Left cardiac atrium (tissue), 4 donors: ENCODE measurements at regions not wholly inside any gene's neighbourhood (a gene's known extent, or its start where the extent isn't known, plus 50 kb on each side); places are given as distances from the start of the nearest gene placed in this dataset.
A peak's percentile ranks its signal among the peaks of the same experiment; 100 is the strongest.

ENCODE experiments used
- ATAC-seq, 2 donors: fragments of 200-7000 bp; cut with Tn5 transposase; one replicate each; pipeline ENCODE4 v1.9.1; 2020; ENCODE audit warnings: mild to moderate bottlenecking in 2 of 2, moderate library complexity in 2 of 2
- DNase-seq: peaks from one replicate; pipeline ENCODE4 v3.0.0-alpha.2; 2020
- intact Hi-C, 2 donors: fragments of 100-400 bp; cut with DNase I; formaldehyde crosslinking; loops; one replicate each; pipeline versions ENCODE4 v1.14.1 to v1.15.1; 2022 to 2023
- donor health status: DM: no; HTN: yes; CAD: no.
- donor health status: DM: no; HTN: yes; CAD: no; lungs with severe emphysema.
- donor health status: DM: yes; HTN: yes; CAD: no.
- donor health status: Dilated cardiomyopathy.

DNA sequence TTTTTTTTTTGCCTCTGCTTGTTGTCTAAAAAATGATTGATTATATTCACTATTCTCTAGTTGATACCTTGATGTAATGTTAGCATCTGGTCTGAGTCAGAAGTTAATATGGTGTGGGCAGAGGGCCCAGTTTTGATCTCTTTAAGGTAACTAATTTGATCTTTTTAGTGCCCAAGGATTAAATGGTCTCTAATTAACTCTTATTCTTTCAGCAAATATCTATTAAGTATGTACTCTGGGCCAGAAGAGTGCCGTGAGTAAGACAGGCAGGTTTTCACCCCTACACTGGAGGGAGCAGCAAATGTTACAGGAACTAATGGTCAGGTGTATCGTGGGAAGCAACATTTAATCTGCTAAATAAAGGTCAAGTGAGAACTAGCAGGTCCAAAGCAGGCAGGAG is 144.6 kb upstream of the COL1A2 start:
- intact Hi-C loops: no loop called here
- ATAC-seq: no peak
- DNase-seq: no peak

DNA sequence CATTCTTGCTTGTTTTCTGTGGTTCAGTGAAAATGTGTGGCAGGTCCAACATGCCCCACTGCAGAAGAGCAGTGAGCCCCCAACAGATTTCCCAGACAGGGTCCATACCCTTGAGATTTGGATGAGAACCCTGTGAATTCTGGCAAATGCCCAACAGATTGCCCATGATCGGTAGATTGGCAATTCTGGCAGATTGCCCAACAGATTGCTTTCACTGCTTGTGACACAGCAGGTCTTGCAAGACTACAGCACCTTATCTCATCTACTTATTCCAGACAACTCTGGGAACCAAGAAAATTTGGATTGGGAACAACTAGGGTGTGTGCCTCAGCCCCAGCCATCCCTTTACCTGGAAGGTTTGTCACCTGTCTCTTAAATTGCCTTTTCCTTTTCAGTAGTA is 143.7 kb upstream of the COL1A2 start:
- DNase-seq (no peak), ATAC-seq (no peak)
- intact Hi-C loops: no loop called here

GRCh38 chr7:94252124-94252523 is 142.6 kb upstream of the COL1A2 start:
- DNase-seq (no peak), ATAC-seq (no peak)
- intact Hi-C loops: no loop called here

DNA sequence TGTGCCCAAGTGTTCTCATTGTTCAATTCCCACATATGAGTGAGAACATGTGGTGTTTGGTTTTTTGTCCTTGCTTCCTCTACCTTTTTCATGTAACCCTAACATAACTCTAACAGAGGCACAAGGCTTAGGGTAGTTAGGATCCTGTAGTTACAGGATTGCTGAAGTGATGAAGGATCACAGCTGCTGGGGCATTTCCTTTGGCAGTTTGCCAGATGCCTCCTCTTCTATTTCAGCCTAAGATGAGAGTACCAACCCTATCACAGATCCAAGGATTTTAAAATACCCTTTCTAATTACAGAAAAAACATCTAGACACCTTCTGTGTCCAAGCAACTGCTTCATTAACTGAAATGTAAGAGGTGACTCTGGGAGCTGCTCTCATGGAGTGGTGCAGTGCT is 141.7 kb upstream of the COL1A2 start:
- DNase-seq: no peak
- ATAC-seq: no peak
- intact Hi-C loops: no loop called here

GRCh38 chr7:94253686-94254085 is 141.0 kb upstream of the COL1A2 start:
- ATAC-seq (no peak), DNase-seq (no peak)
- intact Hi-C loops: no loop called here

DNA sequence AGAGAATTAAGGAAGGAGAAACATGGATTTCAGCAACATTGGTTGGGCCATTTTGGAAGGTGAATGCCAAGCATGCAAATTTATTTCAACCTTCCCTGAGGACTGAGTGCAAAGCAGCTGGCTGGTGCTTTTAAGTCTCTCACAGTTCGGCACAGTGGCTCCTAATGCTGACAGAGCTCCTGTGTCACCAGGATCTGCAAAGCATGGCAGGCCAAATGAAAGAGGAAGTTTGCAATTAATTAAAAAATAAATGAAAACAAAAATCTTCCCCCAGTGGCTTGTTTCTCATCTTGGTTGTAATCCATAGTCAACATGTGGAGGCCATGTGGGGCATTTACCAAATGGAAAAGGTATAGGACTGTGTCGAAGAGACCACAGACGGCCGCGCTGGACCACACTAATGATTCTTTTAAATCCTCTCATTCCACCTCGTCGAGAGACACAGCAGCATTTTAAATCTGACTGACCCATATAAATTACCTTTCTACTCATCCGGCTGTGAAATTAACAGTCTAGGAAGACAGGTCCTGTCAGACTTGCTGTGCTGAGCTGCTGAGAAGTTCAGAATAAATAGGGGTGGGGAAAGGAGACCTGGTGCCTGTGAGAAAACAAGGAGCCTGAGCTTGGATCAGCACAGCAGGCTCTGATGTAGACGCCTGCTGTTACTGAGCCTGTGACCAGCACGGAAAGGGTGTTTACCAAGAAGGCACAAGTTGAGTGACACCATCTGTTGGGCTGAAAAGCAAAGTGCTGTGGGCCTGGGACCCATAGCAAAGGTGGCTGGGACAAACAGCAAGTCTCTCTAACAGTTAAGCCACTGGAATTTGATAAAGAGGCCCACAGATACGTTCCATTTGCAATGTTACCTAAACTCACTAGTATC is 136.0 kb upstream of the COL1A2 start:
- intact Hi-C loops: no loop called here
- ATAC-seq: no peak

GRCh38 chr7:94261067-94261466 is 133.6 kb upstream of the COL1A2 start:
- intact Hi-C loops: no loop called here
- DNase-seq (no peak), ATAC-seq (no peak)

More for the DNA sequence above, 136.0 kb upstream of the COL1A2 start:
- no peak for DNase-seq

- ATAC-seq (no peak), DNase-seq (no peak)
- intact Hi-C loops: no loop called here
Measured at GRCh38 chr7:94264756-94265155, 129.9 kb upstream of the COL1A2 start.

DNA sequence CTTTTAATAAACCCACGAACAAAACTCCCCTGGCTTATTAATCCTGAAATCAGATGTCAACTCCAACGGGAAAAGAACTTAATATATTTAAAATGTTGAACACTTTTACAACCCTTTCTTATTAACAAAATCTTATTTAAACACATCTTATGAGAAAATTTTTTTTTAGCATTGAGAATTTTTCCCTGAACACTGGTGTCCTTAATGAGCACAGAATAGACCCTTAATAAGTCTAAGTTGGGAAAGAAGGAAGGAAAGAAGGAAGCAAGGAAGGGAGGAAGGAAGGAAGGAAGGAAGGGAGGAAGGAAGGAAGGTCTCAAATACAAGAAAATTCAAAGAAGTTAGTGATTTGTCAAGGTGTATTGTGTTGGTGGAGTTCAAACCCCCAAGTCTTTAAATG is 129.2 kb upstream of the COL1A2 start:
- intact Hi-C loops: no loop called here
- ATAC-seq (no peak), DNase-seq (no peak)

GRCh38 chr7:94266238-94266644 is 128.5 kb upstream of the COL1A2 start:
- DNase-seq: no peak
- intact Hi-C loops: no loop called here
- peak; percentile 80 to 84 for ATAC-seq

DNA sequence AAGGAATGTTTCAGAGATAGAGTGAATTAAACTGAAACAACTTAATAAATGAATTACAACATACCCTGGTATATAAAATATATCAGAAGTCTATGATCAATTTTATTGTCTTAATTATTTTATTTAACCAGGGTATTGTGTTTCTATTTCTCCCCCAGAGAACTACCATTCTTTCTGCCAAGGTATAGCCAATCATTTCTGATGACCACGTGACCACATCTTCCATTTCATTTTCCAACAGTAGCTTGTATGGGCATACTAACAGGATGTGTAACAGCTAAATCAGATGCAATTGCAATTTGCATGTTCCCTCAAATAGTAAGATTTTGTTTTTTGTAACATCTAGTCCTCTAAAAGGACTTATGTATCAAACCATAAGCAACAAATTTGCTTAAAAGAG is 123.9 kb upstream of the COL1A2 start:
- intact Hi-C loops: loop anchor here in 1 of 2 donors (10.0 kb wide), 1 partner anchor 266 kb away; the partner anchor contains the start of gene BET1
- DNase-seq: no peak
- ATAC-seq: no peak

- intact Hi-C loops: loop anchor here in 1 of 2 donors (10.0 kb wide), 1 partner anchor 268 kb away; the partner anchor contains the start of gene BET1
- no peak for ATAC-seq
- DNase-seq: no peak
Measured at GRCh38 chr7:94272821-94273583, 121.7 kb upstream of the COL1A2 start.

DNA sequence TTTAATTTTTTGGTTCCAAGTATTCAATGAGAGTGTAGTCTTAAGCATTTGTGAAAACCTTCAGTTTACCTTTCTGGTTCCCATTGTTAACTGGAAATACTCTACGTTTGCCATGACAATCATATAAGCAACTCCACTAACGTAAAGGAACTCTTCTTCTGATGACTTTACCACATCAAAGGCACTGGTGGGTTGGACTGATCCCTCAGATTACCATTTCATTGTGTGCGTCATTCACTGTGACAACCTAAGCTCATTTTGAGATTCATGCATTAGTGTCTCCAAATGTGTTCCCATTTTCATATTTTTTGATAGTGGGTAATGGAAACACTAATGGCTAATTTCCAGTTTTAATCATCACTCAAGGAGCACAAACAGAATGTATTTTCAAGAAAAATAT is 119.9 kb upstream of the COL1A2 start:
- DNase-seq (no peak), ATAC-seq (no peak)
- intact Hi-C loops: loop anchor here in 1 of 2 donors (5.0 to 10.0 kb wide), 2 partner anchors 270 to 373 kb away; partner anchors contain the start of gene BET1

- DNase-seq (peak; percentile 26), ATAC-seq (peak; percentile 53 to 68)
- intact Hi-C loops: loop anchor here in 1 of 2 donors (5.0 to 10.0 kb wide), 2 partner anchors 271 to 374 kb away; partner anchors contain the start of gene BET1
Measured at GRCh38 chr7:94276027-94276426, 118.7 kb upstream of the COL1A2 start.

GRCh38 chr7:94276795-94277194 is 117.9 kb upstream of the COL1A2 start:
- intact Hi-C loops: loop anchor here in 1 of 2 donors (5.0 to 10.0 kb wide), 2 partner anchors 272 to 374 kb away; partner anchors contain the start of gene BET1
- DNase-seq: no peak
- peak; percentile 77 for ATAC-seq

- no peak for DNase-seq
- peak in 1 of 2 donors; percentile 23 for ATAC-seq
- intact Hi-C loops: loop anchor here in 1 of 2 donors (5.0 to 10.0 kb wide), 2 partner anchors 272 to 375 kb away; partner anchors contain the start of gene BET1
Measured at GRCh38 chr7:94277236-94277635, 117.5 kb upstream of the COL1A2 start.

DNA sequence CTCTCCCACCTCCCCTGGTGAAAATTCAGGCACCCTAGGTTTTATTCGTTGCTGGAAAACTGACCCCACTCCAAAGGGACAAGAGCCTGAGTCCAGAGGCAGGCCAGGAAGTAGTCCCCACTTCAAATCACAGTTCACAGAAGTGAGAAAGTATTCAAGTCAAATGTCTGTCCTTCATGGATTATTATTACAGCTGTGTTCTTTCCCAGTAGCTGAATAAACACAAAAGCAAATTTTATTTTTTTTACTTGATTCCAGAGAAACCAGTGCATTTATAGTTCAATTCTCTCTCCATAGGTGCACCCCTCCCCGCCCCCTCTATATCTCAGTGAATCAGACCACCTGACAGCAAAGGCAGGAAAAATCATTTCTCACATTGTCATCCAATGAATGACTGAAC is 113.8 kb upstream of the COL1A2 start:
- DNase-seq: no peak
- ATAC-seq: no peak
- intact Hi-C loops: no loop called here

DNA sequence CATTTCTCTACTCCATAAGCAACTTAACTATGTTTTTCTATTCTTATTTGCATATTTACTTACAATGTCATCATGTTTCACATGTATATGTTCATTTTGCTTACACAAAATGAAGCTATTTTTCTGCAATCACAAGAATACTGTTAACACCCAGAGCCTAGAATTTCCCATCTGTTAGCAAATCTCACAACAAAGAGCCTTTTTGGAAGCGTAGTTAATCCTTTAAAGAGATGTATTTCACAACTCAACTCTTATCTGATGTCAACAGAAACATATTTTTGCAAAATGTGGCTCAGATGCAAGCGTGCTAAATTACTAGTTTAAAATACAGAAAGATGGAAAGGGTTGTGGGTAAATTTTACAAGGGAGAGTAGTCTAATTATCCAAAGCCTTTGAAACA is 110.6 kb upstream of the COL1A2 start:
- intact Hi-C loops: no loop called here
- DNase-seq: no peak
- ATAC-seq: no peak

GRCh38 chr7:94286111-94286510 is 108.6 kb upstream of the COL1A2 start:
- no peak for ATAC-seq
- intact Hi-C loops: loop anchor here in 1 of 2 donors (5.0 kb wide), 1 partner anchor 151 kb away; no protein-coding TSS in a partner anchor
- DNase-seq: no peak

- DNase-seq (no peak), ATAC-seq (no peak)
- intact Hi-C loops: loop anchor here in 1 of 2 donors (5.0 kb wide), 1 partner anchor 149 kb away; no protein-coding TSS in a partner anchor
Measured at GRCh38 chr7:94288096-94288495, 106.6 kb upstream of the COL1A2 start.
